Tibial nerve (tissue), 4 donors: ENCODE measurements at regions not wholly inside any gene's neighbourhood (a gene's known extent, or its start where the extent isn't known, plus 50 kb on each side); places are given as distances from the start of the nearest gene placed in this dataset.

ENCODE experiments used
- DNase-seq, 2 donors: peaks; one replicate each; pipeline ENCODE4 v3.0.0-alpha.2; 2019; ENCODE audit warnings: low spot score in 2 of 2
- H3K27ac ChIP-seq, 4 donors: fragments of 200-600 bp; sonication (generic) in 3 of 4; one replicate each; pipeline ENCODE4 v1.5.1; 2017 to 2019; ENCODE audit warnings: mild to moderate bottlenecking in 1 of 4
- H3K27me3 ChIP-seq, 2 donors: fragments of 200-600 bp; sonication (generic) in 1 of 2; one replicate each; pipeline versions ENCODE4 v1.5.1 to v1.6.0; 2017 to 2019
- H3K36me3 ChIP-seq, 3 donors: fragments of 200-600 bp; sonication (generic); one replicate each; pipeline ENCODE4 v1.5.1; 2018 to 2019
- H3K4me1 ChIP-seq, 4 donors: fragments of 200-600 bp; sonication (generic) in 3 of 4; one replicate each; pipeline ENCODE4 v1.5.1; 2017 to 2019
- H3K4me3 ChIP-seq, 4 donors: fragments of 200-600 bp; sonication (generic) in 3 of 4; one replicate each; pipeline ENCODE4 v1.5.1; 2017 to 2019; ENCODE audit warnings: mild to moderate bottlenecking in 1 of 4, moderate library complexity in 1 of 4
- H3K9me3 ChIP-seq, 4 donors: fragments of 200-600 bp; sonication (generic) in 3 of 4; one replicate each; pipeline ENCODE4 v1.5.1; 2017 to 2019
- CTCF ChIP-seq, 5 experiments: fragments of 200-600 bp in 3 of 5; fragments of 450-650 bp in 2 of 5; sonication (generic) in 3 of 5; IDR thresholded peaks; one replicate each; pipeline ENCODE4 v1.5.1; 2016 to 2019; ENCODE audit warnings: antibody characterized with exemption in 5 of 5, mild to moderate bottlenecking in 3 of 5, moderate library complexity in 2 of 5
- EP300 ChIP-seq, 2 donors: sonication (generic); formaldehyde crosslinking; IDR thresholded peaks; one replicate each; pipeline ENCODE4 v1.6.1; 2017; ENCODE audit warnings: antibody characterized with exemption in 2 of 2, mild to moderate bottlenecking in 1 of 2
- POLR2A ChIP-seq, 2 donors: fragments of 450-650 bp; IDR thresholded peaks; one replicate each; pipeline ENCODE4 v1.6.1; 2017; ENCODE audit warnings: antibody characterized with exemption in 2 of 2, mild to moderate bottlenecking in 2 of 2, moderate library complexity in 2 of 2
- WGBS, 2 donors: methylation state at CpG; one replicate each; pipeline ENCODE4 v1.1.5; 2018; 5-methylcytosine and 5-hydroxymethylcytosine counted together

GRCh38 chr3:44055951-44056350 lies 185.7 kb upstream of the TOPAZ1 start:
- Histone ChIP-seq H3K4me1 (no peaks in the 10 kb centered on the region), H3K4me3 (no peak overlapping the region), H3K27ac (no peak overlapping the region), H3K9me3 (no peaks in the 10 kb centered on the region), H3K27me3 (no peaks in the 10 kb centered on the region), H3K36me3 (no peaks in the 10 kb centered on the region)
- DNase-seq: no peak
- WGBS, 2 donors: 67 to 80% methylated on average over 3 of the region's 3 CpGs
- TF ChIP-seq EP300 (IDR thresholded peaks at IDR 0.05) (no peak), POLR2A (IDR thresholded peaks at IDR 0.05) (no peak), CTCF (IDR thresholded peaks at IDR 0.05) (no peak)

DNA sequence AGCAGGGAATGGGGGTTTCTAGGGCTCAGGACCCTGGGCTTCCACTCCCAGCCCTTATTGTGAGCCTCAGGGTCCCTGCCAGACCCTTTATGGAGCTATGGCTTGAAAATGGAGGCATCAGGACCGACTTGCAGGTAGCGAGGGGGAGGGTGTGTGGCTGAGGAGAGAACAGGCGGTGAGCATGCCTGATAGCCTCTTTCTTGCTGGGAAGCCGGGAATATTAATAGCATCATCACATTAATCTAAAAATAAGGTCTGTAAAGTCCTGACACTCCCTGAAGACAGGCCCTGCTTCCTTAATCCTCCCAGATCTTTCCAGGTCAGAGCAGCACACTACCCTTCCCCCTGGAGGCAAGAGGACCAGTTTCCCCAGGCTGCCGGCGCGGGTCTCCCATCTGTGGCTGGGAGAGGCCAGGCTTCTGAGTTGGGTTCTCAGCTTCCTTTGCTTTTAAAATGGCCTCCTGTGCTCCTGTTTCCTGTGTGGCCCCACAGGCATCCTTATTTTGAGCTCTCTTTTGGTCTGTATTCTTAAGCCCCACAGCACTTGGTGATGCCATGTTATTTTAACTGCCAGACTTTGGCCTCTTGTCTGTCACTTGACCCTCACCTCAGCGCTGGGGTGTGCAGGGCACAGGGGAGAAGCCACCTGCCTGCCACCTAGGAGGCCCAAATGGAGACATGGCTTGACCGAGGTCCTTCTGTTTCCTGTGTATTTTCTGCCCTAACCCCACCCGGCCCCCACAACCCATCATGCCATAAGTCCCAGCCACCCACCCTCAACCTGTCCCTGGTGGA lies 185.0 kb upstream of the TOPAZ1 start:
- no peaks in the 10 kb centered on the region for H3K4me1 ChIP-seq
- DNase-seq: no peak
- H3K9me3 ChIP-seq: no peaks in the 10 kb centered on the region
- H3K4me3 ChIP-seq: no peak overlapping the region
- H3K27ac ChIP-seq: no peak overlapping the region
- TF ChIP-seq EP300 (IDR thresholded peaks at IDR 0.05): no peak
- TF ChIP-seq CTCF (IDR thresholded peaks at IDR 0.05): no peak
- no peak for TF ChIP-seq POLR2A (IDR thresholded peaks at IDR 0.05)
- no peaks in the 10 kb centered on the region for H3K27me3 ChIP-seq
- H3K36me3 ChIP-seq: no peaks in the 10 kb centered on the region
- WGBS, 2 donors: 79 to 86% methylated on average over 10 of the region's 10 CpGs

DNA sequence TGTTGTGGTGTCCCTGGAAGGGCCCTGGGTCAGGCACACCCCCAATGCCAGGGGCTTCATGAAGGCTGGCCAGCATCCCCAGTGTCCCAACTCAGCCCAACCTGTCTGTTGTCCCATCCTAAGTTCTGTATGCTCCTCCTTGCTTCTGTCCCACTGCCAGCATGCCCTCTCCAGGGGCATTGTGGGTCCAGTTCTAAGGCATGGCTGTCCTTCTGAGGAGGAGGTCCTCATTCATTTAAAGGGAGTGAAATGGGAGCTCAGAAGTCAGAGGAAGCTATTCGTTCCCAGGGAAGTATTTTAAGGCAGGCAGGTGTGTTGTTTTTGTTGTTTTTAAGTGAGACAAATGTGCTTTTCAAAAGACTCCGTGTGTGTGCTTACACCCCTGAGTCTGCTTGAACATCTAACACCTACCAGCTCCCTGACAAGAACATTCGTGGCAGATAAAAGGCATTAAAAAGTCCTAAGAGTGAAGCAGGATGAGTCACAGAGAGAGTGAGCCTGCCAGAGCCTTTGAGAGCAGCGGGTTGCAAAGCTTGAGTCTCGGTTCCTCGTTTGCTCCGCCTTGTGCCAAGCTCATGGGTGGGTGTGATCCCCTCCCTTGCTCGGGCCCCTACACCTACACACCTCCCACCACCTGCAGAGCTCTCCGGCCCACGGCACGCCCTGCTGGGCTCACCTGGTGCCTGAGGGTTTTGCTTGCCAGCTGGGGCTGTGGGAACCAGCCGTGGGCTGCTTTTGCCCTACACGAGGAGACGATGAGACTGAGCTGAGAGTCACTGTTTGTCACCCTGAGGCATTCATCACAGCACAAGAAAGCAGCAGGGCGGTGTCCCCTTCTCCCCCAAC lies 183.4 kb upstream of the TOPAZ1 start:
- TF ChIP-seq POLR2A (IDR thresholded peaks at IDR 0.05) (no peak), CTCF (IDR thresholded peaks at IDR 0.05) (no peak), EP300 (IDR thresholded peaks at IDR 0.05) (no peak)
- Histone ChIP-seq H3K4me3 (no peak overlapping the region), H3K27me3 (no peaks in the 10 kb centered on the region), H3K36me3 (no peaks in the 10 kb centered on the region), H3K27ac (no peak overlapping the region), H3K9me3 (no peaks in the 10 kb centered on the region), H3K4me1 (no peaks in the 10 kb centered on the region)
- 35 to 40% methylated on average over 7 to 15 of the region's 15 CpGs for WGBS, 2 donors
- DNase-seq: no peak

DNA sequence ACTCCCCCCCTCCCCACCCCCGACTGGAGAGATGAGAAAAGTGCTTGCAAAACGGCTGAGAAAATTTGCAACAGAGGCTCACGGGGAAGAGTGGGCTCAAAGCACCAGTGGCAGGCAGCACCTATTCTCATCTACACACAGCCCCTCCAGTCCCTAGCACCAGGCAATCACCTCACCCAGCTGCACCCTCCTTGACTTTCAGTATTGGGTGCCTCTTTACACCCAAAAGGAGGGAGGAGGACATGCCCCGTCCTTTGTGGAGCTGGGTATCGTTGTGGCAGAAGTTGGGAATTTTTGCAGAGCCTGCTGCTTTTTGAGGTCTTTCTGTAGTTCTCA lies 182.8 kb upstream of the TOPAZ1 start:
- H3K36me3 ChIP-seq: no peaks in the 10 kb centered on the region
- no peaks in the 10 kb centered on the region for H3K9me3 ChIP-seq
- 42 to 60% methylated on average over 5 of the region's 5 CpGs for WGBS, 2 donors
- no peak overlapping the region for H3K27ac ChIP-seq
- no peak overlapping the region for H3K4me3 ChIP-seq
- DNase-seq: no peak
- H3K27me3 ChIP-seq: no peaks in the 10 kb centered on the region
- no peak for TF ChIP-seq POLR2A (IDR thresholded peaks at IDR 0.05)
- TF ChIP-seq EP300 (IDR thresholded peaks at IDR 0.05): no peak
- TF ChIP-seq CTCF (IDR thresholded peaks at IDR 0.05): no peak
- H3K4me1 ChIP-seq: no peaks in the 10 kb centered on the region

DNA sequence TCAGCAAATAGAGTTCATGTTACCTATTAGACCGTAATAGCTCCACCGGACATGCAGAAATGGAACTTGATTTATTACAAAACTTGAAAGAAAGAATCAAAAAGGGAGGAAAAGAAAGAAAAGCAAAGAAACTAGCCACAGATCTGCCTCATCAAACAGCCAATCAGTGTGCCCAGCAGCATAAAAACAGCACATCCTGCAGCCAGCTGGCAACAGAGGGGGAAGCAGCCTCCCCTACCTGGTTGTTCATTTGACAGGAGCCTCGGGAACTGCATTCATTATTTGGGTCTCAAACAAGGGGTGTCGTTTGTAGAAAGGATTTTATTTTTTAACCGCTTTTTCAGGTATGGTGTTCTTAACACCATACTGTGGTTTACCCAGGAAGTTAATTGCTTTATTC lies 181.5 kb upstream of the TOPAZ1 start:
- no peaks in the 10 kb centered on the region for H3K9me3 ChIP-seq
- H3K4me3 ChIP-seq: no peak overlapping the region
- no peaks in the 10 kb centered on the region for H3K36me3 ChIP-seq
- DNase-seq: no peak
- 71 to 79% methylated on average over 5 of the region's 5 CpGs for WGBS, 2 donors
- no peaks in the 10 kb centered on the region for H3K27me3 ChIP-seq
- TF ChIP-seq EP300 (IDR thresholded peaks at IDR 0.05) (no peak), CTCF (IDR thresholded peaks at IDR 0.05) (no peak), POLR2A (IDR thresholded peaks at IDR 0.05) (no peak)
- no peak overlapping the region for H3K27ac ChIP-seq
- H3K4me1 ChIP-seq: peaks cover 0 to 6% (median 0%) of the 10 kb centered on the region in 4 donors
